ENCODE measurements at regions not wholly inside any gene's neighbourhood (a gene's known extent, or its start where the extent isn't known, plus 50 kb on each side); places are given as distances from the start of the nearest gene placed in this dataset.

GRCh38 chr14:89534902-89535685 is 118.1 kb upstream of the FOXN3 start:
- Histone ChIP-seq H3K4me2 (replicated peaks; ENCODE audit: extremely low read depth, low read length, poor library complexity, severe bottlenecking) (no peak overlapping the region), H2AFZ (ENCODE audit: insufficient read depth, low read depth, low read length, poor library complexity, severe bottlenecking) (no peak overlapping the region), H3K9ac (ENCODE audit: insufficient read depth, low read length, poor library complexity, severe bottlenecking) (no peak overlapping the region), H3K4me3 (replicated peaks in 1 of 3; ENCODE audit: low read depth in 2 of 3, low read length in 3 of 3) (no peak overlapping the region), H3K27me3 (ENCODE audit: control insufficient read depth in 2 of 2, insufficient read depth in 2 of 2, low read length in 2 of 2) (no peaks in the 10 kb centered on the region), H3K36me3 (replicated peaks in 1 of 2; ENCODE audit: control insufficient read depth in 1 of 2, insufficient read depth in 2 of 2, low read length in 2 of 2) (peaks cover 0 to 7% of the 10 kb centered on the region in 2 donors), H3K4me1 (ENCODE audit: control insufficient read depth in 1 of 2, insufficient read depth in 2 of 2, low read length in 2 of 2) (no peaks in the 10 kb centered on the region), H4K20me1 (ENCODE audit: insufficient read depth, low read length) (peaks cover 49% of the 10 kb centered on the region), H3K27ac (ENCODE audit: low read depth in 1 of 2, low read length in 2 of 2) (no peak overlapping the region), H3K79me2 (ENCODE audit: insufficient read depth, low read length) (peaks cover 42% of the 10 kb centered on the region), H3K9me3 (replicated peaks in 1 of 2; ENCODE audit: control insufficient read depth in 1 of 2, insufficient read depth in 1 of 2, low read length in 2 of 2) (no peaks in the 10 kb centered on the region)
- TF ChIP-seq CTCF (IDR thresholded peaks at IDR 0.05): no peak
- intact Hi-C loops (cut with micrococcal nuclease): no loop called here
- Mint-ChIP-seq H3K27ac (peak overlapping the region in 1 of 7 donors; percentile 4), H3K4me3 (no peak overlapping the region), H3K4me1 (peaks cover 6% of the 10 kb centered on the region), H3K9me3 (peaks cover 0 to 3% (median 2%) of the 10 kb centered on the region in 7 donors), H3K36me3 (peaks cover 37 to 39% of the 10 kb centered on the region in 2 donors), H3K27me3 (ENCODE audit: low read depth in 3 of 3) (peaks cover 0 to 2% (median 0%) of the 10 kb centered on the region in 3 donors)
- no peak for DNase-seq
- WGBS (ENCODE audit: insufficient coverage): no CpG with 5 or more reads among the region's 4 CpGs

GRCh38 chr14:89533766-89534165 is 116.7 kb upstream of the FOXN3 start:
- Mint-ChIP-seq H3K4me3 (no peak overlapping the region), H3K27ac (peak overlapping the region in 1 of 7 donors; percentile 36), H3K27me3 (ENCODE audit: low read depth in 3 of 3) (peaks cover 0 to 2% (median 0%) of the 10 kb centered on the region in 3 donors), H3K9me3 (peaks cover 0 to 5% (median 3%) of the 10 kb centered on the region in 7 donors), H3K36me3 (peaks cover 29 to 40% of the 10 kb centered on the region in 2 donors), H3K4me1 (peaks cover 6% of the 10 kb centered on the region)
- intact Hi-C loops (cut with micrococcal nuclease): no loop called here
- H3K27me3 ChIP-seq (ENCODE audit: control insufficient read depth in 2 of 2, insufficient read depth in 2 of 2, low read length in 2 of 2): no peaks in the 10 kb centered on the region
- DNase-seq: no peak
- H3K9ac ChIP-seq (ENCODE audit: insufficient read depth, low read length, poor library complexity, severe bottlenecking): no peak overlapping the region
- H3K9me3 ChIP-seq (replicated peaks in 1 of 2; ENCODE audit: control insufficient read depth in 1 of 2, insufficient read depth in 1 of 2, low read length in 2 of 2): no peaks in the 10 kb centered on the region
- H2AFZ ChIP-seq (ENCODE audit: insufficient read depth, low read depth, low read length, poor library complexity, severe bottlenecking): no peak overlapping the region
- no CpG with 5 or more reads among the region's 4 CpGs for WGBS (ENCODE audit: insufficient coverage)
- peaks cover 41% of the 10 kb centered on the region for H4K20me1 ChIP-seq (ENCODE audit: insufficient read depth, low read length)
- peaks cover 0 to 7% of the 10 kb centered on the region in 2 donors for H3K36me3 ChIP-seq (replicated peaks in 1 of 2; ENCODE audit: control insufficient read depth in 1 of 2, insufficient read depth in 2 of 2, low read length in 2 of 2)
- no peak for TF ChIP-seq CTCF (IDR thresholded peaks at IDR 0.05)
- no peak overlapping the region for H3K4me2 ChIP-seq (replicated peaks; ENCODE audit: extremely low read depth, low read length, poor library complexity, severe bottlenecking)
- H3K4me1 ChIP-seq (ENCODE audit: control insufficient read depth in 1 of 2, insufficient read depth in 2 of 2, low read length in 2 of 2): no peaks in the 10 kb centered on the region
- no peak overlapping the region for H3K27ac ChIP-seq (ENCODE audit: low read depth in 1 of 2, low read length in 2 of 2)
- peaks cover 40% of the 10 kb centered on the region for H3K79me2 ChIP-seq (ENCODE audit: insufficient read depth, low read length)
- H3K4me3 ChIP-seq (replicated peaks in 1 of 3; ENCODE audit: low read depth in 2 of 3, low read length in 3 of 3): no peak overlapping the region
